ENCODE measurements at regions not wholly inside any gene's neighbourhood (a gene's known extent, or its start where the extent isn't known, plus 50 kb on each side); places are given as distances from the start of the nearest gene placed in this dataset.

DNA sequence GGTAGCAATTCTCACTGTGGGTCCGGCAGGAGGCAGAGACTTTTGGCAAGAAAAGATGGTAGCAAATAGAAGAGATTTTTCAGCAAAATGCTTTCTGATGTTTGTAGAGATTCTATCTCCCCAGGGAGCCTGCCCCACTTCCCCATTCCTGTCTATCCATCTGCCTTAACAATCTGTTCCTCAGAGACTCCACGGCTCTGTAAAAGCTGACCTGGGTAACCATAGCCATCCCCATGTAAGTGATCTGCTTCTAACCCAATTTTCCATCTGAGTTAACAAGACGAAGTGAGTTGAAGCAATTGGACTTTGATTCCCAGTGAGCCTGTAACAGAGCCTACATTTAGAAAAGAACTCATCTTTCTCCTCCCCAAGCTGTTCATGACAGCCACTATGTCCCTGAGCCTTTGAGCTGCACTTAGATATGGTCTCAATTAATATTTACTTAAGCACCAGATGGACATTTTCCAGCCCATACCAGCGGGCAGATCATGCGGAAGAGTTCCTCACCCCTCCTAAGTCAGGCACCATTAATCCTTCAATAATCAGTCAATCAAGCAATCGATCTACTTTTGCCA is 896.1 kb downstream of the CCSER2 start:
- CTCF ChIA-PET, result no interaction called here
- no peaks in the 10 kb centered on the region for H3K9me3 Mint-ChIP-seq

DNA sequence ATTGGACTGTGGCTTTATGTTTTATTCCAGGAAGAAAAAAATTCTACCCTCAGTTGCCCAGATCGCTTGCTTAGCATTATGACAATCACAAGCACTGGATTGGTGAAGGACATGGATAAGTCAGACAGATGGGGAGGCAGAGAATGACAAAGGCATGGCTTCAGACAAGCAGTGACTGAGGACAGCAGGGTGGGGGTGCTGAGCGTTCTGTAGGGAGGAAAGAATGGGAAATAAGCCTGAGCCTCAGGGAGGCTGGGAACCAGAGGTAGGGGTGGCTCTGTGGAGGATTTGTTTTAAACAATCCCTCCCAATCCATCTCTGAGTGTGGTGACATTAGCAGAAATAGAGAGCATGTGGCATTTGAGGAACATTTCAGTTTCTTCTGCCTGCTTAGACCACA is 896.9 kb downstream of the CCSER2 start:
- peaks cover 2% of the 10 kb centered on the region for H3K27me3 Mint-ChIP-seq (ENCODE audit: low read depth)
- H3K4me3 Mint-ChIP-seq, result no peak overlapping the region
- DNase-seq, result no peak
- H3K27ac Mint-ChIP-seq, result no peak overlapping the region
- H3K36me3 Mint-ChIP-seq (ENCODE audit: low read depth), result no peaks in the 10 kb centered on the region
- no peaks in the 10 kb centered on the region for H3K9me3 Mint-ChIP-seq
- H3K4me1 Mint-ChIP-seq (ENCODE audit: low read depth), result no peaks in the 10 kb centered on the region
- intact Hi-C loops (cut with micrococcal nuclease), result no loop called here
- CTCF ChIA-PET, result no interaction called here

More for the DNA sequence above, 896.1 kb downstream of the CCSER2 start:
- DNase-seq, result no peak
- Mint-ChIP-seq H3K4me3 (no peak overlapping the region), H3K27ac (no peak overlapping the region), H3K27me3 (ENCODE audit: low read depth) (no peaks in the 10 kb centered on the region), H3K4me1 (ENCODE audit: low read depth) (no peaks in the 10 kb centered on the region), H3K36me3 (ENCODE audit: low read depth) (no peaks in the 10 kb centered on the region)
- intact Hi-C loops (cut with micrococcal nuclease), result no loop called here

DNA sequence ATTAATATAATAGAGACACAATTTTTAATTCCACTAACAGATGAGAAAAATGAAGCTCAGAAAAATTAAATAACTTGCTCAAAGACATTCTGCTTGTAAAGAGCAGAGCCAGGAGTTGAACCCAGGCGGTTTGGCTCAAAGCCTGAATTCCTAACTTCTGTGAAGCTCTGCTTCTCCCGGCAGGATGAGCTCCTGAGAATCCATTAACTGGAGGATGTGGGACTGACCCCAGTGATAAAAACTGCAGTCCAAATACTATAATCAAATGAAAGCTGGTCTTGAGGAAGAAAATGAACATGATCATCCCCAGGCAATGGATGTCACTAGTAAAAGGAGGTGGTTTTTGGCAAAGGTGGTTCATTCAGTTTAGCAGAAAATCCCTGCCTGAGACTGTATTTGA is 898.2 kb downstream of the CCSER2 start:
- no peaks in the 10 kb centered on the region for H3K36me3 Mint-ChIP-seq (ENCODE audit: low read depth)
- DNase-seq, result no peak
- no peak overlapping the region for H3K4me3 Mint-ChIP-seq
- no peaks in the 10 kb centered on the region for H3K9me3 Mint-ChIP-seq
- CTCF ChIA-PET, result interaction anchor here (0.6 kb wide), 1 partner anchor 106 kb away, joined by 4 read pairs; no protein-coding TSS in a partner anchor
- peaks cover 2% of the 10 kb centered on the region for H3K27me3 Mint-ChIP-seq (ENCODE audit: low read depth)
- H3K4me1 Mint-ChIP-seq (ENCODE audit: low read depth), result no peaks in the 10 kb centered on the region
- no peak overlapping the region for H3K27ac Mint-ChIP-seq
- intact Hi-C loops (cut with micrococcal nuclease), result no loop called here

DNA sequence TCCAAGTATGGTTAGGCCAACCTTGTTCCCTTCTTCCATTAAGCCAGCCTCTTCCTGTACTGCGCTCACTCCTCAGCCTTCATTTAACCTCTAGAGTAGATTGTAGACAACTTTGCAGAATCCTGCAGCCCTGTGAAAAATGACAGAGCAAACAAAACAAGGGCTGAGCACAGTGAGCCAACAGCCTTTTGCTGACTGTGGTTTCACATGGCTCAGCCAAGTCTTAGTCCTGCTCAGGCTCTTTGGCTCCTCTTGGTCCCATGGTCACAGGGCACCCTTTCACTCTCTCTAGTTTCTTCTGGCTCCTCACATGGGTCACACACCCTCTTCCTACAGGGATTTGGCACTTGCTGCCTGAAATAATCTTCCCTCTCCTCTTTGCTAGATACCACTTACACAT is 900.3 kb downstream of the CCSER2 start:
- no peak for DNase-seq
- Mint-ChIP-seq H3K4me1 (ENCODE audit: low read depth) (no peaks in the 10 kb centered on the region), H3K36me3 (ENCODE audit: low read depth) (no peaks in the 10 kb centered on the region), H3K27me3 (ENCODE audit: low read depth) (peaks cover 2% of the 10 kb centered on the region), H3K27ac (no peak overlapping the region), H3K4me3 (no peak overlapping the region), H3K9me3 (no peaks in the 10 kb centered on the region)
- intact Hi-C loops (cut with micrococcal nuclease), result no loop called here
- CTCF ChIA-PET, result no interaction called here

DNA sequence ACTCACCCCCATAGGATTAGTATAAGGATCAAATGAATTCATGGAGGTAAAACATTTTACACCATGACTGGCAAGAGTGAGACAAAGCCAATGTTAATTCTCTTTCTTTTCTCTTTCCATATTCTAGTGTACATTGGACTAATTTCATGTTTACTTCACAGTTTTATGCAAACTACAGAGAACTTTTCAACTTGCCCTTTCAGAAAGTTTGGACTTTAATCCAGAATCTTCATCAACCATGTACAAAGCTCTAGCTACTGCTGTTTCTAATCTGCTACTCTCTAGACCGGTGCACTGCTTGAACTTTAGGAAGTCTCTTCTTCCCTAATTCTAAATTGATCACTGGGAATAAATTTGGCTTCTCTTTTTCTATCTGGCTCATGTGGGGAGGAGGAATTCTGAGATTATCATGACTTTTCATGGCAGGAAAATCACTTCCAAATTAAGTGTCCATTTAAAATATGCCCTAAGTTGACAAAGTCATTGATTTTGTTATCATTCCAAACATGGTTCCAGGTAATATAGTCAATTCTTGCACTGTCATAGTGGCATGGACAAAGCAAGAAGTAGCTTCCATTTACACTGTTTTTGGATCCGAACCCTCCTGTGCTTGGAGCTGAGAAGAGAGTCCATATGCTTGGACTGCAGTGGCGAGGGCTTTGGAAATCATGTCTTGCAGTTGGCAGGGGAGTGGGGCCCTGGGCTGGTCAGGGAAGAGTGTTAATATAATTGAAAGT is 903.3 kb downstream of the CCSER2 start:
- H3K36me3 Mint-ChIP-seq (ENCODE audit: low read depth), result no peaks in the 10 kb centered on the region
- intact Hi-C loops (cut with micrococcal nuclease), result no loop called here
- H3K27ac Mint-ChIP-seq, result no peak overlapping the region
- H3K4me3 Mint-ChIP-seq, result no peak overlapping the region
- H3K27me3 Mint-ChIP-seq (ENCODE audit: low read depth), result peaks cover 5% of the 10 kb centered on the region
- CTCF ChIA-PET, result no interaction called here
- H3K9me3 Mint-ChIP-seq, result no peaks in the 10 kb centered on the region
- DNase-seq, result no peak
- H3K4me1 Mint-ChIP-seq (ENCODE audit: low read depth), result no peaks in the 10 kb centered on the region

DNA sequence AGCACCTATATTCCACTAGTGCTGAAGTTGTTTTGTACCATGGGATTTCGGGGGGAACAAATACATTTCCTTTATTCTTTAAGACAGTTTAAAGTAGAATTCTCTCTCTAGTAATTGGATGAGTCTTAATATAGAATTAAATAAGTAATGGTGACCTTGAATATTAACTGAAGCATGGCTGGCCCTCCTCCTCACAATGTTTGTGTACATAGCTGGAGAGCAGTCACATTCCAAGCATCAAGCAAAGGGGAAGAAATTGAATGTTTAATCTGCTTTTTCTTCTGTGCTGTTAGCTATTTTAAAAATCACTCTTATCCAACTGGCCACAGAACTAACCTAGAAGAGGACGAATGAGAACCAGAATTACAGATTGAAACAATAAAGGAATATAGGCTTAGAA is 906.9 kb downstream of the CCSER2 start:
- CTCF ChIA-PET, result no interaction called here
- H3K36me3 Mint-ChIP-seq (ENCODE audit: low read depth), result no peaks in the 10 kb centered on the region
- H3K9me3 Mint-ChIP-seq, result no peaks in the 10 kb centered on the region
- no peaks in the 10 kb centered on the region for H3K4me1 Mint-ChIP-seq (ENCODE audit: low read depth)
- intact Hi-C loops (cut with micrococcal nuclease), result no loop called here
- DNase-seq, result no peak
- H3K27me3 Mint-ChIP-seq (ENCODE audit: low read depth), result peaks cover 5% of the 10 kb centered on the region
- H3K27ac Mint-ChIP-seq, result no peak overlapping the region
- H3K4me3 Mint-ChIP-seq, result no peak overlapping the region

DNA sequence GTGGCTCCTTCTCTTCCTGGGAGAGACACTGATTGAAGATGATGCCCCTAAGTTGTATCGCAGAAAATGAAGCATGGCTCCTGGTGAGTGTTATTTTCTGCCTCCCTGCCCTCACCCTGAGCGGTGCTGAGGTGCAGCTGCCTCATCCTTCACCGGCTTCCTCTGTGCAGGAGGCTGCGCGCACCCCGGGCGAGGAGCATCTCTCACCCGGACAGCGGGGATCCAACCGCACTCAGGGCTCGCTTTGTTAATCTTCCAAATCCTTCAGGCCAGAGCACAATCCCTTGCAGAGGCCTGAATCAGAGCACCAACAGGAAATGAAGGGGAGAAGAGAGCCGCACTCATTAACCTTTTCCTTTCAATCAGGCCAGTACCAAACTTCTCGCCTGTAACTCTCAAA is 910.3 kb downstream of the CCSER2 start:
- H3K9me3 Mint-ChIP-seq, result no peaks in the 10 kb centered on the region
- no peak overlapping the region for H3K27ac Mint-ChIP-seq
- H3K4me3 Mint-ChIP-seq, result no peak overlapping the region
- no peaks in the 10 kb centered on the region for H3K36me3 Mint-ChIP-seq (ENCODE audit: low read depth)
- intact Hi-C loops (cut with micrococcal nuclease), result no loop called here
- peaks cover 8% of the 10 kb centered on the region for H3K27me3 Mint-ChIP-seq (ENCODE audit: low read depth)
- CTCF ChIA-PET, result no interaction called here
- H3K4me1 Mint-ChIP-seq (ENCODE audit: low read depth), result no peaks in the 10 kb centered on the region
- DNase-seq, result no peak

DNA sequence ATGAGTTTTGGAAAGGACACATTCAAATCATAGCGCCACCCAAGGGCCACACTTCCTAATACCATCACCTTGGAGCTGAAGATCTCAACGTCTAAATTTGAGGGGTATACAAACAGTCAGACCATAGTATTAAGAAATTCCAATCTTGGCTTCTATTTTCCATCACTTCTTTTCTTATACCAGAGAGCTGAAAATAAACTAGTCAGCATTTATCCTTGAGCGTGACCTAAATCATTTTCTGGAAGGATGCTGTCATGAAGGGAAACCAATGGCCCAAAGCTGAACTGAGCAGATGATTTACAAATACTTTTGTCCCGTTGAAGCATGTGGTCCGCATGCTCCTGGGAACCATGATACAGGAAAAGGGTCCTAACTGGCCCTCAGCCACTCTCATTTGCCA is 921.9 kb downstream of the CCSER2 start:
- DNase-seq, result no peak
- Mint-ChIP-seq H3K36me3 (ENCODE audit: low read depth) (no peaks in the 10 kb centered on the region), H3K4me1 (ENCODE audit: low read depth) (no peaks in the 10 kb centered on the region), H3K27me3 (ENCODE audit: low read depth) (no peaks in the 10 kb centered on the region), H3K4me3 (no peak overlapping the region), H3K9me3 (no peaks in the 10 kb centered on the region), H3K27ac (no peak overlapping the region)
- intact Hi-C loops (cut with micrococcal nuclease), result no loop called here
- CTCF ChIA-PET, result no interaction called here

DNA sequence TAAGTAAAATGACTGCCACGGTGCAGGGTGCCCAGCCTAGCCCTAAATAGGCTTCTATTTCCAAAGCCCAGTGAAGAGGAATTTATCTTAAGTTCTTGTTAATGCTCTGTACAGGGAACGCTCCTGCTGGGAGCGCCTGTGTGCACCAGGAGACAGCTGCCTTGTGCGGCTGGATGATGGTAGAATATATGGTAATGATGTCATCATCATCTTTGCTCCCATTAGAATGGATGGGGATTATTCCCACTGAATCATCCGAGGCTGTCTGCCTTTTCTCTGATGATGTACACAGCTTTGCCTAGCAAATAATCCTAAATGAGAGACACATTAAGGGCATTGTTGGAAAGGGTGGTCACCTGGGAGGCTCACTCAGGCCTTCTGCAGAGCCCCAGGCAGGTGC is 928.1 kb downstream of the CCSER2 start:
- Mint-ChIP-seq H3K27ac (no peak overlapping the region), H3K4me3 (no peak overlapping the region), H3K27me3 (ENCODE audit: low read depth) (peaks cover 2% of the 10 kb centered on the region), H3K36me3 (ENCODE audit: low read depth) (no peaks in the 10 kb centered on the region), H3K9me3 (no peaks in the 10 kb centered on the region), H3K4me1 (ENCODE audit: low read depth) (no peaks in the 10 kb centered on the region)
- intact Hi-C loops (cut with micrococcal nuclease), result no loop called here
- DNase-seq, result no peak
- CTCF ChIA-PET, result no interaction called here

DNA sequence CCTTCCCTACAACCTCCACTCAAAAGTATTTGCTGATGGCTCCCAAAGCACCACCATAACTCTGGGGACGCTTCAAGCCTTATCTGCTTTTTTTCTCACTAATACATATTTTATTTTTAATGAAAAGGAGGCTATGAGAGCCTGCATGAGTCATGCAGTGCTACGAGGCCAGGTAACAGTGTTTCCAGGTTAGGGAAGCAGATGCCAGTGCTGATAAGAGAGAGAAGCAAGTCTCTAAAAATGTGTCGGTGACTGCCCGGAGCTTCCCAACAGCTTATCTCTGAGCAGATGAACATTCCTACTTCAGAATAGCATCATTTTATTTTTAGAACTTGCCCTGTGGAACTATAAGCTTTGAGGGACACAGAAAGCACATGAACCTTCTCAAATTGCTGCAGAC is 931.5 kb downstream of the CCSER2 start:
- Mint-ChIP-seq H3K36me3 (ENCODE audit: low read depth) (no peaks in the 10 kb centered on the region), H3K27ac (no peak overlapping the region), H3K4me3 (no peak overlapping the region), H3K4me1 (ENCODE audit: low read depth) (no peaks in the 10 kb centered on the region), H3K27me3 (ENCODE audit: low read depth) (peaks cover 2% of the 10 kb centered on the region), H3K9me3 (no peaks in the 10 kb centered on the region)
- no peak for DNase-seq
- intact Hi-C loops (cut with micrococcal nuclease), result no loop called here
- CTCF ChIA-PET, result no interaction called here

DNA sequence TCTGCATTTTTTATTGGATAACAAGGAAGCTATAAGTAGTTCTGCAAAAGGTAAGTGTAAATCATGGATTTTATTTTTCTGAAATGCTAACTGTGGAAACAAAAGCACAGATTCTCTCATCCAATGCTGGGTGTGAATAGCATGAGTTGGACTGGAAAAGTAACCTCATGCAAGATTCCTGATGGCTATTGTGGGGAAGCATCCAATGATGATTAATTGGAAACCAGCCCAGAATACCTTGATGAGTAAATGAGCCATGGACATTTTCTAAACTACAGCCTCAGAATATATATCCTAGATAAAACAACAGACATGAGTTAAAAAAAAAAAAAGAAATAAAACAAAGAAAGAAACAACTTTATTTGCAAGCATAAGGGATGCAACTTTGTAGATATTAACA is 934.6 kb downstream of the CCSER2 start:
- Mint-ChIP-seq H3K27ac (no peak overlapping the region), H3K27me3 (ENCODE audit: low read depth) (no peaks in the 10 kb centered on the region), H3K4me3 (no peak overlapping the region), H3K36me3 (ENCODE audit: low read depth) (no peaks in the 10 kb centered on the region), H3K9me3 (no peaks in the 10 kb centered on the region), H3K4me1 (ENCODE audit: low read depth) (no peaks in the 10 kb centered on the region)
- CTCF ChIA-PET, result no interaction called here
- intact Hi-C loops (cut with micrococcal nuclease), result no loop called here
- DNase-seq, result no peak

DNA sequence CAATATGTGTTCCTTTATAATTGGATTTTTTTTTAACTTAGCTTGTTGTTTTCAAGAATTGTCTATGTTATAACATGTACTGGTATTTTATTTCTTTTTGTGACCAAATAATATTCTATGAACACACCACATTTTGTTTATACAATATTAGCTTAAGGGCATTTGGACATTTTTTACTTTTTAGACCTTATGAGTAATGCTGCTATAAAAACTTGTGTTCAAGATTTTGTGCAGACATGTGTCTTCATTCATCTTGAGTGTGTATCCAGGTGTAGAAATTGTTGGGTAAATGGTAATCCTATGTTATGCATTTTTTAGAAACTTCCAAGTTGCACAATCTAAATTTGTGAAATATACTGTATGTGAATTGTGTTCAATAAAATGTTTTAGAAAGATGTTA is 936.7 kb downstream of the CCSER2 start:
- CTCF ChIA-PET, result no interaction called here
- H3K4me1 Mint-ChIP-seq (ENCODE audit: low read depth), result no peaks in the 10 kb centered on the region
- no peak for DNase-seq
- H3K27me3 Mint-ChIP-seq (ENCODE audit: low read depth), result no peaks in the 10 kb centered on the region
- peaks cover 2% of the 10 kb centered on the region for H3K9me3 Mint-ChIP-seq
- no peak overlapping the region for H3K4me3 Mint-ChIP-seq
- H3K27ac Mint-ChIP-seq, result no peak overlapping the region
- intact Hi-C loops (cut with micrococcal nuclease), result no loop called here
- H3K36me3 Mint-ChIP-seq (ENCODE audit: low read depth), result no peaks in the 10 kb centered on the region

DNA sequence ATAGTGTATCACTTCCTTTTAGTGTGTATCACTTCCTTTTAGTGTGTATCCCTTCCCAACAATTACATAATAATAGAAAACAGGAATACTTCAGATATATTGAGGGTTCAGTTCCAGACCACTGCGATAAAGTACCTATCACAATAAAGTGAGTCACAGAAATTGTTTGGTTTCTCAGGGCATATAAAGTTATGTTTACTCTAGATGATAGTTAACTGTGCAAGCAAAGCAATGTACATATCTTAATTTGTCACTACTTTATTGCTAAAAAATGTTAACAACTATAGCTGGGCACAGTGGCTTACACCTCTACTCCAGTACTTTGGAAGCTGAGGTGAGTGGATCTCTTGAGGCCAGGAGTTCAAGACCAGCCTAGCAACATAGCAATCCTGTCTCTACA is 938.4 kb downstream of the CCSER2 start:
- Mint-ChIP-seq H3K27me3 (ENCODE audit: low read depth) (no peaks in the 10 kb centered on the region), H3K27ac (no peak overlapping the region), H3K4me3 (no peak overlapping the region), H3K4me1 (ENCODE audit: low read depth) (no peaks in the 10 kb centered on the region), H3K36me3 (ENCODE audit: low read depth) (no peaks in the 10 kb centered on the region), H3K9me3 (peaks cover 9% of the 10 kb centered on the region)
- no peak for DNase-seq
- intact Hi-C loops (cut with micrococcal nuclease), result no loop called here
- CTCF ChIA-PET, result no interaction called here
